NCI-H146 treated with DMSO at 0.1 percent for 48 hours (cell line): ENCODE measurements at regions not wholly inside any gene's neighbourhood (a gene's known extent, or its start where the extent isn't known, plus 50 kb on each side); places are given as distances from the start of the nearest gene placed in this dataset.

Experiments used
- DNase-seq: peaks from one replicate; lab custom pipeline; 2025; ENCODE audit not compliant: unreplicated experiment; lab: John Stamatoyannopoulos, UW

DNA sequence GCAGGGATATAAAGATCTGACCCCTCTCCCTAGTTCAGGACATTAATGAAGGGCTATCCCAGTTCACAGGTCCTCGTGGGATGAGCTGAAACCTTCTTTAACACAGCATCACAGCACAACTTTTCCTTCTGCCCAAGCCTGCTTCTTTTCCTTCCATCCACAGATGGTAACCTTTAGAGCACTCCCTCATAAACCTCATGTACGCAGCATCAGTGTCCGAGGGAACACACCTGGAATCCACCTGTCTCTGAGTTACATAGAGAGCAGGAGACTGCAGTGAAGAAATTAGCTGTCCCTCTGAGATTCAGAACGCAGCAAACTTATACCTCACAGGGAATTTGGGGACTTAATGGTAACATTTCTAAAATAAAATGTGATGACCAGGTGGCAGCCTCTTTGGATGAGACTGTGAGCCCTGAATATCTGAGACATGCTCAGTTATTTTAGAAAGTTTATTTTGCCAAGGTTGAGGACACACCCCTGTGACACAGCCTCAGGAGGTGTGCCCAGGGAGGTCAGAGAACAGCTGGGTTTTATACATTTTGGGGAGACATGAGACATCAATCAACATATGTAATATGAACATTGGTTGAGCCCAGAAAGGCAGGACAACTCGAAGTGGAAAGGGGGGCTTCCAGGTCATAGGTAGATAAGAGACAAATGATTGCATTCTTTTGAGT lies 73.8 kb upstream of the PACRGL start:
- DNase-seq = no peak

GRCh38 chr4:20627866-20628265 lies 72.4 kb upstream of the PACRGL start:
- no peak for DNase-seq

DNA sequence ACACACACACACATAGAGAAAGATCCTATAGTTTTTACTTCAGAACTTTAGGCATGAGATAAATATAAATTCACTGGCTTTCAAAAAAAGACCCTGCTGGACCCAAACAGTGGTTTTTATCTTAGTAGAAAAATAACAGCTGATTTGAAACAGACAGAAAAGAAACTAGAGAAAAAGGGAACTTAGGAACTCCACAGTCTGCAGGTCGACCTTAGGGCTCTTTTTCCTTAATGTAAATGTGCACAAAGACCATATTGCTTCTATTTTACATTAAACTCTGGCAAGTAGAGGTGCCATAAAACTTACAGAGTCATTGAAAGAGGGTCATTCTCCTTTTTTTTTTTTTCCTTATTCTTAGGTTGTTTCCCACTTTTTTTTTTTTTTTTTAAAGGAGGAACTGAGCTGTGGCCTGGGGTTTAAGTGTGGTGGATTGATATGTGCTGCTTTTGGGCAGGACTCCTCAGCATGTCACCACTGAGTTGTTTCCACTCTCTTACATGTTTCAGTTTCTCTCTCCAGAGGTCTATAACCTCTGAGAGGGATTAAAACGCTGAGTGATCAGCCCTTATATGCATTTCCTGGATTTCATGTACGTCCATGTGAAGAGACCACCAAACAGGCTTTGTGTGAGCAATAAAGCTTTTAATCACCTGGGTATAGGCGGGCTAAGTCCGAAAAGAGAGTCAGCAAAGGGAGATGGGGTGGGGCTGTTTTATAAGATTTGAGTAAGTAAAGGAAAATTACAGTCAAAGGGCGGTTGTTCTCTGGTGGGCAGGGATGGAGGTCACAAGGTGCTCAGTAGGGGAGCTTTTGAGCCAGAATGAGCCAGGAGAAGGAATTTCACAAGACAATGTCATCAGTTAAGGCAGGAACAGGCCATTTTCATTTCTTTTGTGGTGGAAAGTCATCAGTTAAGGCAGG lies 70.8 kb upstream of the PACRGL start:
- no peak for DNase-seq

DNA sequence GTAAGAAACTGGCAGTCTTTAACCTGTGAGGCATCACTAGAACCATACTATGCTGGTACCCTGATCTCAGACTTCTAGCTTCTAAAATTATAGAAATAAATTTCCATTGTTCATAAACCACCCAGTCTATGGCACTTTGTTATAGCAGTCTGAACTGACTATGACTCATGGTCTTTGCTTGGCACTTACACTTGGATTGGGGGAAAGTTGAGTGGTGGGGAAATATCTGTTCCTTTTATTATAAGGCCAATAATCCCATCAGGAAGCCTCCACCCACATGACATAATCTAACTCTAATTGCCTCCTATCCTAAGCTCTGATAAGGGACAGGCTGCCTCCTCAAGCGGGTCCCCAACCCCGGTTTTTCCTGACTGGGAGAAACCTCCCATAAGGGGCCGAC lies 61.4 kb upstream of the PACRGL start:
- no peak for DNase-seq

- no peak for DNase-seq
Observed at GRCh38 chr4:20639346-20639745, 60.9 kb upstream of the PACRGL start.

- no peak for DNase-seq
Observed at GRCh38 chr4:20640989-20641388, 59.3 kb upstream of the PACRGL start.

- DNase-seq = no peak
Observed at GRCh38 chr4:20641976-20642375, 58.3 kb upstream of the PACRGL start.

- no peak for DNase-seq
Observed at GRCh38 chr4:20643631-20644030, 56.6 kb upstream of the PACRGL start.

GRCh38 chr4:20645236-20645635 lies 55.0 kb upstream of the PACRGL start:
- DNase-seq = no peak

DNA sequence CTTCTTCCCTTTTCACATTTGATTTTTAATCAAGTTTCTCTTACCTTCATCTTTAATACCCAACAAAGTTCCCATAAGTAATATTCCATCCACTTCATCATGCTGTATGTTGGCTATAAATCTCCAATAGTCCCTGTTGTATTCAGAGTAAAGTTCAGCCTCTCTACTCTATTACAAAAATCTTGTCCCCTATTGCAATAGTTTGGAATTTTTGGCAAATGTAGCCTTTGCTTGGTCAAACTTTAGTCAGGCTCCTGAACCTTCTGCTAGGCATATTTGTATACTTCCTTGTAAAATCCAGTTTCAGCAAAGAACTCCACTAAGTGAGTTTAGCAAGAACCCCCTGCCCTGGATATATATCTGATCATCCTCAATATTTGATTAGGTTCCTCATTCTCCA lies 54.0 kb upstream of the PACRGL start:
- no peak for DNase-seq
